Vagina (tissue), 2 donors: ENCODE measurements at regions not wholly inside any gene's neighbourhood (a gene's known extent, or its start where the extent isn't known, plus 50 kb on each side); places are given as distances from the start of the nearest gene placed in this dataset.
"Not testable (repeated sequence)": the region's sequence is repeated elsewhere in the genome, so short reads cannot be mapped to it uniquely, and the experiment has no call there.

ENCODE experiments used
- DNase-seq, 2 donors: peaks; one replicate each; pipeline ENCODE4 v3.0.0-alpha.2; 2017; ENCODE audit errors: extremely low spot score in 2 of 2
- H3K27ac ChIP-seq: fragments of 200-600 bp; sonication (generic); one replicate; pipeline ENCODE4 v1.5.1; 2019
- H3K27me3 ChIP-seq: fragments of 200-600 bp; sonication (generic); one replicate; pipeline ENCODE4 v1.5.1; 2019
- H3K36me3 ChIP-seq, 2 donors: fragments of 200-600 bp; sonication (generic); one replicate each; pipeline ENCODE4 v1.5.1; 2017 to 2019
- H3K4me1 ChIP-seq: fragments of 200-600 bp; sonication (generic); one replicate; pipeline ENCODE4 v1.5.1; 2019
- H3K4me3 ChIP-seq, 2 donors: fragments of 200-600 bp; sonication (generic); 1 replicate in 1 of 2; 2 replicates in 1 of 2; pipeline ENCODE4 v1.5.1; 2016 to 2019
- H3K9me3 ChIP-seq: fragments of 200-600 bp; sonication (generic); one replicate; pipeline ENCODE4 v1.5.1; 2019
- POLR2A ChIP-seq, 2 donors: fragments of 450-650 bp; IDR thresholded peaks; one replicate each; pipeline ENCODE4 v1.6.1; 2017; ENCODE audit warnings: antibody characterized with exemption in 2 of 2, mild to moderate bottlenecking in 2 of 2, moderate library complexity in 2 of 2
- POLR2AphosphoS5 ChIP-seq, 2 donors: sonication (generic); formaldehyde crosslinking; IDR thresholded peaks; one replicate each; pipeline ENCODE4 v1.9.0; 2017; ENCODE audit warnings: antibody characterized with exemption in 2 of 2, mild to moderate bottlenecking in 2 of 2, low read depth in 1 of 2; ENCODE audit not compliant: insufficient read depth in 1 of 2
- intact Hi-C: fragments of 100-400 bp; cut with DNase I; formaldehyde crosslinking; loops from one replicate; pipeline ENCODE4 v1.15.1; 2023
- TF ChIP-seq, protein P1 (sequence below), 3 experiments: fragments of 450-650 bp in 2 of 3; fragments of 200-600 bp in 1 of 3; sonication (generic) in 1 of 3; IDR thresholded peaks; one replicate each; pipeline ENCODE4 v1.5.1; 2017 to 2019; ENCODE audit warnings: antibody characterized with exemption in 3 of 3, mild to moderate bottlenecking in 2 of 3, moderate library complexity in 2 of 3

DNA sequence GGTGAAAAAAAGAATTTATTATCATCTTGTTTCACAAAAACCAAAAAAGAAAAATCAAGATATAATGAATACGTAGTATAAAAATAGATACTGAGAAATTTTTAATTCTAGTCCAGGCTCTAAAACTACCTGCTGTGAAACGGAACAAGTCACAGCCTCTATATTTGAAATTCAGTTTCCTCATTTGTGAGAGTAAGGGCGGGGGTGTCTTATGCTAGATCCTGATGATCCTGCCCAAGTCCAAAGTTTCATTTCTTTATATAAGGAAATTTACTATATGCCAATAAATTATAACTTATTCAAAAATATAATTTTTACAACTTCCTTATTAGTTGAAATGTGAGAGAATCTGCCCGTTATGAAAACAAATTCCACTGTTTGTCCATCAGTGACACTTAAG lies 385.7 kb downstream of the CGGBP1 start:
- TF ChIP-seq, protein P1, sequence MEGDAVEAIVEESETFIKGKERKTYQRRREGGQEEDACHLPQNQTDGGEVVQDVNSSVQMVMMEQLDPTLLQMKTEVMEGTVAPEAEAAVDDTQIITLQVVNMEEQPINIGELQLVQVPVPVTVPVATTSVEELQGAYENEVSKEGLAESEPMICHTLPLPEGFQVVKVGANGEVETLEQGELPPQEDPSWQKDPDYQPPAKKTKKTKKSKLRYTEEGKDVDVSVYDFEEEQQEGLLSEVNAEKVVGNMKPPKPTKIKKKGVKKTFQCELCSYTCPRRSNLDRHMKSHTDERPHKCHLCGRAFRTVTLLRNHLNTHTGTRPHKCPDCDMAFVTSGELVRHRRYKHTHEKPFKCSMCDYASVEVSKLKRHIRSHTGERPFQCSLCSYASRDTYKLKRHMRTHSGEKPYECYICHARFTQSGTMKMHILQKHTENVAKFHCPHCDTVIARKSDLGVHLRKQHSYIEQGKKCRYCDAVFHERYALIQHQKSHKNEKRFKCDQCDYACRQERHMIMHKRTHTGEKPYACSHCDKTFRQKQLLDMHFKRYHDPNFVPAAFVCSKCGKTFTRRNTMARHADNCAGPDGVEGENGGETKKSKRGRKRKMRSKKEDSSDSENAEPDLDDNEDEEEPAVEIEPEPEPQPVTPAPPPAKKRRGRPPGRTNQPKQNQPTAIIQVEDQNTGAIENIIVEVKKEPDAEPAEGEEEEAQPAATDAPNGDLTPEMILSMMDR (IDR thresholded peaks at IDR 0.05), result no peak
- TF ChIP-seq POLR2A (IDR thresholded peaks at IDR 0.05) (no peak), POLR2AphosphoS5 (IDR thresholded peaks at IDR 0.05; ENCODE audit: insufficient read depth in 1 of 2, low read depth in 1 of 2) (no peak)
- Histone ChIP-seq H3K36me3 (no peaks in the 10 kb centered on the region), H3K27ac (no peak overlapping the region), H3K9me3 (no peaks in the 10 kb centered on the region), H3K4me3 (no peak overlapping the region), H3K4me1 (no peaks in the 10 kb centered on the region), H3K27me3 (no peaks in the 10 kb centered on the region)
- no peak for DNase-seq
- intact Hi-C loops, result no loop called here

DNA sequence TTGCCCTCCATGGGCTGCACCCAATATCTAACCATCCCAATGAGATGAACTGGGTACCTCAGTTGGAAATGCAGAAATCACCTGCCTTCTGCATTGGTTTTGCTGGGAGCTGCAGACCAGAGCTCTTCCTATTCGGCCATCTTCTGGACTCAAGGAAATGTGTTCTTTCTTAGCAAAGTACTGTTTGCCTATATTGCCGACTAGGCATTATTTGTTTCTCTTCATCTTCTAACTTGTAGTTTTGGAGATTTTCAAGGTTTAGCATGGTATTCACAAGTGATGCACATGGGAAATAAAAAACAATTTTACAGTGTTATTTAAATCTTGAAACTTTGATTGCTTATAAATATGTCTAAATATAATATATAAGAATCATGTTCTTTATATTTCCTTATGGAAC lies 377.8 kb upstream of the POU1F1 start:
- intact Hi-C loops, result no loop called here
- H3K27ac ChIP-seq, result no peak overlapping the region
- DNase-seq, result no peak
- TF ChIP-seq, protein P1 (IDR thresholded peaks at IDR 0.05), result no peak
- TF ChIP-seq POLR2A (IDR thresholded peaks at IDR 0.05) (no peak), POLR2AphosphoS5 (IDR thresholded peaks at IDR 0.05; ENCODE audit: insufficient read depth in 1 of 2, low read depth in 1 of 2) (no peak)
- H3K27me3 ChIP-seq, result no peaks in the 10 kb centered on the region
- no peaks in the 10 kb centered on the region for H3K36me3 ChIP-seq
- no peaks in the 10 kb centered on the region for H3K9me3 ChIP-seq
- H3K4me1 ChIP-seq, result no peaks in the 10 kb centered on the region
- no peak overlapping the region for H3K4me3 ChIP-seq

DNA sequence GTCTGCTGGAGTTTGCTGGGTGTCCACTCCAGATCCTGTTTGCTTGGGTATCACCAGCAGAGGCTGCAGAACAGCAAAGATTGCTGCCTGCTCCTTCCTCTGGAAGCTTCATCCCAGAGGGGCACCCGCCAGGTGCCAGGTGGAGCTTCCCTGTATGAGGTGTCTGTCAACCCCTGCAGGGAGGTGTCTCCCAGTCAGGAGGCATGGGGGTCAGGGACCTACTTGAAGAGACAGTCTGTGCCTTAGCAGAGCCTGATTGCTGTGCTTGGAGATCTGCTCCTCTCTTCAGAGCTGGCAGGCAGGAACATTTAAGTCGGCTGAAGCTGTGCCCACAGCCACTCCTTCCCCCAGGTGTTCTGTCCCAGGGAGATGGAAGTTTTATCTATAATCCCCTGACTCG lies 376.8 kb upstream of the POU1F1 start:
- H3K27ac ChIP-seq, H3K4me3 ChIP-seq: not testable (repeated sequence)

DNA sequence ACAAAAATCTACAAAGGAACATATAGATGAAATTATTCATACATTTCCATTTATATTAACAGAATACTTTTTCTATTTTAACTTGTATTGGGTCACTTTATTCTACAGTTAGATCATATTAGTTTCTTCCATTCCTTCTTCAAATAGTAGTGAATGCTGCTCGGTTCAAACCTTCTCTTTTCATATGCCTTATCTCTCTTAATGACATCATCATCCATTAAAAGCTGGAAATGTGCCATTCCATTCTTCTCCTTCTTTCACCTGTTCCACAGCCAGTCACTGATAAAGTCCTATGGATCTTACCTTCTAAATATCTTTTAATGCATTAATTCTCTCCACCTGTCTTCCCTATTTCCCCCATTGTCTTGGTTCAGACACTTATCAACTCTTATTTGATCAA lies 358.0 kb upstream of the POU1F1 start:
- no peaks in the 10 kb centered on the region for H3K27me3 ChIP-seq
- H3K36me3 ChIP-seq, result no peaks in the 10 kb centered on the region
- no peak for DNase-seq
- H3K27ac ChIP-seq, result no peak overlapping the region
- intact Hi-C loops, result no loop called here
- TF ChIP-seq POLR2A (IDR thresholded peaks at IDR 0.05) (no peak), POLR2AphosphoS5 (IDR thresholded peaks at IDR 0.05; ENCODE audit: insufficient read depth in 1 of 2, low read depth in 1 of 2) (no peak)
- TF ChIP-seq, protein P1 (IDR thresholded peaks at IDR 0.05), result no peak
- no peaks in the 10 kb centered on the region for H3K9me3 ChIP-seq
- no peak overlapping the region for H3K4me3 ChIP-seq
- H3K4me1 ChIP-seq, result no peaks in the 10 kb centered on the region

More for the DNA sequence above, 376.8 kb upstream of the POU1F1 start:
- H3K4me1 ChIP-seq, DNase-seq, intact Hi-C loops, H3K9me3 ChIP-seq, H3K27me3 ChIP-seq, H3K36me3 ChIP-seq: not testable (repeated sequence)

DNA sequence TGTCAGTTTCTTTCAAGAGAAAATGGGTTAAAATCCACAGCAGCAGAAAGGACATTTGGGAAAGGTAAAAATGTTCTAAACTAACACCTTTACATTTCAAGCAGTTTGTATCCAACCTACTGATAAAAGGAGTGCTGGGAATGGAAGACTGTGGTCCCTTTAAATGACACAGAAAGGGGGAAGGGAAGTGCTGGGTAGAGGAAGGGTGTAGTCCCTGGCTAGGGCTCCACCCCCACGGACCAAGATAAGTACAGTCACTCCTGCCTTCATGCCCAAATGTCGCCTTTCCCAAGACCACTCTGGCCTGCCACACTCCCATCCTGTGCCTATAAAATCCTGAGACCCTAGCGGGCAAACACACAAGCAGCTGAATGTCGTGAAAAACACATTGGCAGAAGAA lies 350.9 kb upstream of the POU1F1 start:
- DNase-seq, result no peak
- Histone ChIP-seq H3K27me3 (no peaks in the 10 kb centered on the region), H3K9me3 (no peaks in the 10 kb centered on the region), H3K27ac (no peak overlapping the region), H3K4me3 (no peak overlapping the region), H3K36me3 (no peaks in the 10 kb centered on the region), H3K4me1 (no peaks in the 10 kb centered on the region)
- TF ChIP-seq, protein P1 (IDR thresholded peaks at IDR 0.05), result no peak
- TF ChIP-seq POLR2AphosphoS5 (IDR thresholded peaks at IDR 0.05; ENCODE audit: insufficient read depth in 1 of 2, low read depth in 1 of 2) (no peak), POLR2A (IDR thresholded peaks at IDR 0.05) (no peak)
- intact Hi-C loops, result no loop called here

DNA sequence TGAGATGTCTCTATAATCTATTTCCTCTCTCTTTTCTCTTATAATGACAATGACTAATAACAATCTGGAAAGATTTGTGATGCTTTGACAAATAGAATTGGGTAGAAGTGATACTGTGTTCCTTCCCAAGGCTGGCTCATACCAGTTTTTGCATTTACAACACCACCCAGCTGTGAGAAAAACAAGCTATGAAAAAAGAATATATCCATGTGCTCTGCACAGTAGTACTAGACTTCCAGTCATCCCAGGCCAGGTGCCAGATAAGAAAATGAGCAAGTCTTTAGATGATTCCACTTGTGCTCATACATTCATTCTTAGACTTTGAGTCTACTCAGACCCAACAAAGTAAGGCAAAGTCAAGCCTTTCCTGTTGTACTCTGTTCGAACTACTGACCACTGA lies 350.2 kb upstream of the POU1F1 start:
- Histone ChIP-seq H3K9me3 (no peaks in the 10 kb centered on the region), H3K36me3 (no peaks in the 10 kb centered on the region), H3K27me3 (no peaks in the 10 kb centered on the region), H3K27ac (no peak overlapping the region), H3K4me3 (no peak overlapping the region), H3K4me1 (no peaks in the 10 kb centered on the region)
- intact Hi-C loops, result no loop called here
- DNase-seq, result no peak
- no peak for TF ChIP-seq POLR2A (IDR thresholded peaks at IDR 0.05)
